ENCODE measurements at regions not wholly inside any gene's neighbourhood (a gene's known extent, or its start where the extent isn't known, plus 50 kb on each side); places are given as distances from the start of the nearest gene placed in this dataset.
A peak's percentile ranks its signal among the peaks of the same experiment; 100 is the strongest.
"Not testable (repeated sequence)": the region's sequence is repeated elsewhere in the genome, so short reads cannot be mapped to it uniquely, and the experiment has no call there.

GRCh38 chr4:3651267-3651845 lies 114.8 kb upstream of the ADRA2C start:
- DNase-seq (ENCODE audit: low read depth): no peak

- DNase-seq (ENCODE audit: low read depth): no peak
These were observed 116.7 kb upstream of the ADRA2C start for GRCh38 chr4:3649491-3649890.

GRCh38 chr4:3648731-3649130 lies 116.5 kb upstream of the LRPAP1 start:
- DNase-seq (ENCODE audit: low read depth): no peak

- no peak for DNase-seq (ENCODE audit: low read depth)
These were observed 116.0 kb upstream of the LRPAP1 start for GRCh38 chr4:3648195-3648594.

GRCh38 chr4:3647421-3647820 lies 115.2 kb upstream of the LRPAP1 start:
- DNase-seq (ENCODE audit: low read depth): no peak

- no peak for DNase-seq (ENCODE audit: low read depth)
These were observed 113.8 kb upstream of the LRPAP1 start for GRCh38 chr4:3645711-3646679.

- peak; percentile 63 for DNase-seq (ENCODE audit: low read depth)
These were observed 112.8 kb upstream of the LRPAP1 start for GRCh38 chr4:3644849-3645627.

GRCh38 chr4:3643518-3644433 lies 111.6 kb upstream of the LRPAP1 start:
- no peak for DNase-seq (ENCODE audit: low read depth)

- DNase-seq (ENCODE audit: low read depth): no peak
These were observed 110.7 kb upstream of the LRPAP1 start for GRCh38 chr4:3642806-3643517.

- no peak for DNase-seq (ENCODE audit: low read depth)
These were observed 109.9 kb upstream of the LRPAP1 start for GRCh38 chr4:3642056-3642630.

GRCh38 chr4:3641501-3641900 lies 109.3 kb upstream of the LRPAP1 start:
- DNase-seq (ENCODE audit: low read depth): no peak

GRCh38 chr4:3640587-3640962 lies 108.4 kb upstream of the LRPAP1 start:
- peak; percentile 66 for DNase-seq (ENCODE audit: low read depth)

- no peak for DNase-seq (ENCODE audit: low read depth)
These were observed 107.7 kb upstream of the LRPAP1 start for GRCh38 chr4:3639613-3640586.

- no peak for DNase-seq (ENCODE audit: low read depth)
These were observed 106.0 kb upstream of the LRPAP1 start for GRCh38 chr4:3638080-3638795.

GRCh38 chr4:3637326-3638016 lies 105.2 kb upstream of the LRPAP1 start:
- DNase-seq (ENCODE audit: low read depth): no peak

- no peak for DNase-seq (ENCODE audit: low read depth)
These were observed 104.6 kb upstream of the LRPAP1 start for GRCh38 chr4:3636646-3637320.

- not testable (repeated sequence) for DNase-seq (ENCODE audit: low read depth)
These were observed 103.8 kb upstream of the LRPAP1 start for GRCh38 chr4:3636020-3636419.
